ENCODE measurements at regions not wholly inside any gene's neighbourhood (a gene's known extent, or its start where the extent isn't known, plus 50 kb on each side); places are given as distances from the start of the nearest gene placed in this dataset.
"Not testable (repeated sequence)": the region's sequence is repeated elsewhere in the genome, so short reads cannot be mapped to it uniquely, and the experiment has no call there.

GRCh38 chr16:52785653-52786052 is 238.7 kb upstream of the TOX3 start:
- DNase-seq = no peak

DNA sequence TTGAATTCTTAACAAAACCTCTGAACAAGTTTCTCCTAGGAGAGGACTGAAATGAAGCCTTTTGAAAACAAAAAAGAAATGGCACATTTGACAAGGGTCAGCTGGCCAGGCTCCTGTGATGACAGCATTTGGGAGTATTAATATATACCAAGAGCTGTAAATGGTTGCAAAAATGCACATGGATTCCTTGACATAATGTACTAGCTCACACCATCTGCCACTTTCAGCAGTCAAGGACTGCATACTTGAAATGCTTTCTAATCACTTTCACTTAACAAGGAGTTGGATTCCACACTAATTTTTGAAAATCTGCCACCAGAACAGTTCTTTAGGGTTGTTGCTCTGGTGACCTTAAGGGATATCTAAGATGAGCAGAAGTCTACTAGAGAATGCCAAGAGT is 236.7 kb upstream of the TOX3 start:
- DNase-seq = no peak

- no peak for DNase-seq
Observed at GRCh38 chr16:52781005-52781630, 234.2 kb upstream of the TOX3 start.

DNA sequence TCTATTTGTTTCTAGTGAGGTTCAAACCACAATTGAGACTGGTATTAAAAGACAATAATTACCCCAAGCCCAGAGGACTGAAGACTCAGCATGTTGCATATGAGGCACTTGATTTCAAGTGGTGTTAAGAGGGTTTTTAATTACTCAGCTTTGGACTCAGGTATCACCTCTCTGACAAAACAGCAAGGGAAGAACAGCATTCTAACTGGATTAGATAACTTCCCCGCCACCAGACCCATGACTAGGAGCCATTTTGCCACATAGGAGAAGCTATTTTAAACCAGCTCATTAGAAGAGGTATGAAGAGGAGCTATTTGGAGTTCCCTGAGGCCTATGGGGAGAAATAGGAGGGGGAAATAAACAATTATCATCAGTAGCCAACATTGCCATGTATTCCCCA is 226.1 kb upstream of the TOX3 start:
- no peak for DNase-seq

- DNase-seq = no peak
Observed at GRCh38 chr16:52770828-52771227, 223.9 kb upstream of the TOX3 start.

DNA sequence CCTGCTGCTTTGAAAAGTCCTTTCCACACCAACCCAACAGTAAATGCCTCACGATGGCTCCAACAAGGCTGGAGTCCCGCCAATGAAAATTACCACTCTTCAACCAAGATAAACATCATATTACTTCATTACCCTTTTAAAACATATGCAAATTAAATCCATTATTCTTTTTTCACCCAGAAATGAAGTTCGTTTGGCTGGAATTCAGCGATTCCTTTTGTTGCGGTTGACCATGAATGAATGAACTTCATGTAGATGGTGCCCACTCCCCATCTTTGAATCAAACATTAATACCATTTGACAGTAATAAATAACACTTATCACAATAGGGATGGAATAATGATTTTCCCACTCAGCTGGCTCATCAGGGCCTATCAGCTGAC is 211.5 kb upstream of the TOX3 start:
- DNase-seq = no peak

DNA sequence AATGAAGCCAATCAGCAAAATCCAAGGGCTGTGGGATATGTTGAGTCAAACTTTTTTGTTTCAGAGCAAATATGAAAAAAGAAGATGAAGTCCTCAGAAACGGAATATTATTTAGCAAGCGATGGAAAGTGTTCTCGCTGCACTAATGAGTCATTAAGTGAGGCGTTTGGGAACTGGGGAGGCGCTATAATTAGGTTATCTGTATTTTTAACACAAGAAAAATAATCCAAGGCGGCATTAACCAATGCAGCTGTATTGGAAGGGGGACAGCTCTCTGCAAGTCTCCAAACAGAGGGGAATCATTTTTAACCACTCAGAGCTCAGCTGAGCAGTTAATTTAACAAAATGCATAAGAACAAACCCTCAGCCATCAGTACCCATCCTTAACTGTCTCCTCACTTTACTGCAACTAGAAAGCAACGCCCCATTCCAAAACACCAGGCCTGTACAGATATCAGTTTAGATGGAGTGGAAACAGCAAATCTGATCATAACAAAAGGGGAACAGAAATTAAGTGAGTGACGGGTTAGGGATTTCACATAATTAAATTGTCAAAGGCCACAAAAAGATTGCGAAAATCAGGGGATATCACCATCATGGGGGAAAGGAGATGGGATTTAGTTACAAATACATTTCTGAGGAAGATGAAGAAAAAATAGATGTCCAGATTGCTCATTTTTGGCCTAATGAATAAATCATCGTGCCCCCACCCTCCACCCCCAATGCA is 211.0 kb upstream of the TOX3 start:
- no peak for DNase-seq

GRCh38 chr16:52756812-52757517 is 210.0 kb upstream of the TOX3 start:
- no peak for DNase-seq

GRCh38 chr16:52755396-52755795 is 208.5 kb upstream of the TOX3 start:
- DNase-seq = no peak

DNA sequence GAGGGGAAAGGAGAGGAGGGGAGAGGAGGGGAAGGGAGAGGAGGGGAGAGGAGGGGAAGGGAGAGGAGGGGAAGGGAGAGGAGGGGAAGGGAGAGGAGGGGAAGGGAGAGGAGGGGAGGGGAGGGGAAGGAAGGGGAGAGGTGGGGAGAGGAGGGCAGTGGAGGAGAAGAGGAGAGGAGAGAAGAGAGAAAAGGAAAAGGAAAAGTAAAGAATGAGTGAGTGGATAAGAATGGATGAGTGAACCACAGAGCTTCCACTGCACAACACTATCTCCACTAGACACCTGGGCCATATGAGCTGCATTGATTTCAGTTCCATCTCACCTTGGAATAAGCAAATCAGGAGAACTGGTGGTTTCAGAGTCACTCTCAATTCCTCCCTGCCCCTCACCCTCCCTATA is 204.1 kb upstream of the TOX3 start:
- DNase-seq = no peak

GRCh38 chr16:52748741-52749140 is 201.8 kb upstream of the TOX3 start:
- DNase-seq = no peak

- no peak for DNase-seq
Observed at GRCh38 chr16:52747088-52747595, 200.2 kb upstream of the TOX3 start.

- DNase-seq = no peak
Observed at GRCh38 chr16:52743707-52744106, 196.8 kb upstream of the TOX3 start.

GRCh38 chr16:52742608-52743170 is 195.7 kb upstream of the TOX3 start:
- no peak for DNase-seq

DNA sequence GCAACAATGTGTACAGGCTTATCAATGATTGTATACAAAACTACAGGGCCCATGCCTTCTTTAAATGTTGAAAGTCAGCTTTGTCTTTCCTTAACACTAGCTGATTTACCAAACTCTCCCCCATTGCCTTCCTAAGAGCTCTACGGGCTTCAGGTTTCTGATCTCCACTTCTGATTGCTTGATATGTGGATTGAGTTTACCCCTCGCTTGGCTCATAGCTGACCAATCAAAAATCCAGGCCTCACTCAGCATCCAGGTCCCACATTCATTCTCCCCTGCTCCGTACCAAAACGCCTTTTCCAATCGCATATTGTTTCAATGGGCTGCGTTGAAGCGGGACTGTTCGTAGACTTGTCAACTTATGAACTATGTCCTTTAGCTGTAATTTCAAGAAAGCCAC is 195.1 kb upstream of the TOX3 start:
- no peak for DNase-seq

GRCh38 chr16:52741351-52741750 is 194.4 kb upstream of the TOX3 start:
- DNase-seq = no peak

- no peak for DNase-seq
Observed at GRCh38 chr16:52740766-52741165, 193.8 kb upstream of the TOX3 start.

GRCh38 chr16:52740333-52740732 is 193.4 kb upstream of the TOX3 start:
- no peak for DNase-seq

DNA sequence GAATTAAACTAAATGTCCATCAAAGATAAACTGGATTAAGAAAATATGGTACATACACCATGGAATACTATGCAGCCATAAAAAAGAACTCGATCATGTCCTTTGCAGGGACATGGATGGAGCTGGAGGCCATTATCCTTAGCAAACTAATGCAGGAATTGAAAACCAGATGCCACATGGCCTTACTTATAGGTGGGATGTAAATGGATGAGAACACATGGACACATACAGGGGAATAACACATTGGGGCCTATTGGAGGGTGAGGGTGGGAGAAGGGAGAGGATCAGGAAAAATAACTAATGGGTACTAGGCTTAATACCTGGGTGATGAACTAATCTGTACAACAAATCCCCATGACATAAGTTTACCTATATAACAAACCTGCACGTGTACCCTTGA is 192.0 kb upstream of the TOX3 start:
- not testable (repeated sequence) for DNase-seq

DNA sequence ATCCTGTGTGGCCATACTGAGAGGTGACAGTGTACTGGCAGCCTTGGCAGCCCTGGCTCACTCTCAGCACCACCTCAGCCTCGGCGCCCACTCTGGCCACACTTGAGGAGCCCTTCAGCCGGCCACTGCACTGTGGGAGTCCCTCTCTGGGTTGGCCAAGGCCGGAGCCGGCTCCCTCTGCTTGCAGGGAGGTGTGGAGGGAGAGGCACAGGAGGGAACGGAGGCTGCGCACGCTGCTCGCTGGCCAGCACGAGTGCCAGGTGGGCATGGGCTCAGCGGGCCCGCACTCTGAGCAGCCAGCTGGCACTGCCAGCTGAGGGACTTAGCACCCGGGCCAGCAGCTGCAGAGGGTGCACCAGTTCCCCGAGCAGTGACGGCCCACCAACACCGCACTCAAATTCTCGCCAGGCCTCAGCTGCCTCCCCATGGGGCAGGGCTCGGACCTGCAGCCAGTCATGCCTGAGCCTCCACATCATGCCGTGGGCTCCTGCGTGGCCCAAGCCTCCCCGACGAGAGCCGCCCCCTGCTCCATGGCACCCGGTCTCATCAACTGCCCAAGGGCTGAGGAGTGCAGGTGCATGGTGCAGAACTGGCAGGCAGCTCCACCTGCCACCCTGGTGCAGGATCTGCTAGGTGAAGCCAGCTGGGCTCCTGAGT is 184.4 kb upstream of the TOX3 start:
- no peak for DNase-seq

- DNase-seq = no peak
Observed at GRCh38 chr16:52729731-52730130, 182.8 kb upstream of the TOX3 start.

DNA sequence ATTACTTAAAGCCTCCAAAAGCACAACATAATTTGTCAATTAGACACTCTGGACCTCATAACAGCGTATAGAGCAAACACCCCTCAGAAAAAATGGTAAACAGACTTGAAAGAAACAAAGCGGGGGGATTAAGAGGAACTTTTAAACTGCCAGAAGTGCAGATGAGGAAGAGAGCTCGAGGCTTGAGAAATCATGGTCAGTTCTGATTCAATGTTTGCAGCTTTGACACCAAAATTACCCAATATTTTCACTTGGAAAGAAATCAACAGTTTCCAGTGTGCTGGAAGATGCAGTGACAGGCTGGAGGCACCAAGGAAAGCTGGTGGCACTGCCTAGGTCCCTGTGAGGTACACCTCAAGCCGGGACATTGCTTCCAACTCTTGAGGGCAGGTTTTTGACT is 180.9 kb upstream of the TOX3 start:
- DNase-seq = no peak

GRCh38 chr16:52727441-52727840 is 180.5 kb upstream of the TOX3 start:
- DNase-seq = no peak

All from activated CD4-positive, alpha-beta T cell treated with anti-CD3 and anti-CD28 coated beads for 48 hours (primary cell).